ENCODE measurements at regions not wholly inside any gene's neighbourhood (a gene's known extent, or its start where the extent isn't known, plus 50 kb on each side); places are given as distances from the start of the nearest gene placed in this dataset.

DNA sequence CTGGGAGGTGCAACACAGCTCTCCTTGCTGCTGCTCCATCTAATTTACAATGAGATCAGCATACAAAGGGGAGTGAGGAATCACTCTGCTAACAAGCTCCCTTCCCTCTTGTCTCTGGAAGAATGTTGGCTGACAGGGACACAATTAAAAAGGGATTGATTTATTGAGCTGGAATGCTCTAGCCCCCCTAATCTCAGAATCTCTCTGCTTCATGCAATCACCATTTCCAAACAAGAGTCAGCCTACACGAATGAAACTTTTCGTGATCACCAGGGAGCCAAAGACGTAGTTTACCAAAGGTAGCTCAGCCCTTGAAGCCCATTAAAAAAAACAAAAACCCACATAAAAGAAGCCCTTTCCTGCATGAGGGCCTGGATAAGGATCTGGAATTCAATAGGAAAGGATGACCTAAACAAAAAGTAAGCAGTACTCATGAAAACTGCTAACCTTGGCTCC lies 223.8 kb downstream of the C12orf75 start:
- TF ChIP-seq, protein P1, sequence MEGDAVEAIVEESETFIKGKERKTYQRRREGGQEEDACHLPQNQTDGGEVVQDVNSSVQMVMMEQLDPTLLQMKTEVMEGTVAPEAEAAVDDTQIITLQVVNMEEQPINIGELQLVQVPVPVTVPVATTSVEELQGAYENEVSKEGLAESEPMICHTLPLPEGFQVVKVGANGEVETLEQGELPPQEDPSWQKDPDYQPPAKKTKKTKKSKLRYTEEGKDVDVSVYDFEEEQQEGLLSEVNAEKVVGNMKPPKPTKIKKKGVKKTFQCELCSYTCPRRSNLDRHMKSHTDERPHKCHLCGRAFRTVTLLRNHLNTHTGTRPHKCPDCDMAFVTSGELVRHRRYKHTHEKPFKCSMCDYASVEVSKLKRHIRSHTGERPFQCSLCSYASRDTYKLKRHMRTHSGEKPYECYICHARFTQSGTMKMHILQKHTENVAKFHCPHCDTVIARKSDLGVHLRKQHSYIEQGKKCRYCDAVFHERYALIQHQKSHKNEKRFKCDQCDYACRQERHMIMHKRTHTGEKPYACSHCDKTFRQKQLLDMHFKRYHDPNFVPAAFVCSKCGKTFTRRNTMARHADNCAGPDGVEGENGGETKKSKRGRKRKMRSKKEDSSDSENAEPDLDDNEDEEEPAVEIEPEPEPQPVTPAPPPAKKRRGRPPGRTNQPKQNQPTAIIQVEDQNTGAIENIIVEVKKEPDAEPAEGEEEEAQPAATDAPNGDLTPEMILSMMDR (CRISPR knock-in tag; IDR thresholded peaks at IDR 0.05): no peak
- TF ChIP-seq SOX13 (IDR thresholded peaks at IDR 0.05): no peak
- TF ChIP-seq SOX13 (CRISPR knock-in tag; conservative IDR thresholded peaks at IDR 0.05 in 1 of 2, IDR thresholded peaks at IDR 0.05 in 1 of 2): no peak
